ENCODE measurements at regions not wholly inside any gene's neighbourhood (a gene's known extent, or its start where the extent isn't known, plus 50 kb on each side); places are given as distances from the start of the nearest gene placed in this dataset.

- Mint-ChIP-seq H3K4me3 (no peak overlapping the region), H3K27ac (no peak overlapping the region), H3K36me3 (no peaks in the 10 kb centered on the region), H3K4me1 (no peaks in the 10 kb centered on the region), H3K27me3 (peaks cover 0 to 3% (median 0%) of the 10 kb centered on the region in 3 donors), H3K9me3 (no peaks in the 10 kb centered on the region)
- ATAC-seq (ENCODE audit: low read depth in 2 of 2) (no peak), DNase-seq (no peak)
Measured at GRCh38 chr9:31799953-31800609, 584.4 kb upstream of the ACO1 start.

DNA sequence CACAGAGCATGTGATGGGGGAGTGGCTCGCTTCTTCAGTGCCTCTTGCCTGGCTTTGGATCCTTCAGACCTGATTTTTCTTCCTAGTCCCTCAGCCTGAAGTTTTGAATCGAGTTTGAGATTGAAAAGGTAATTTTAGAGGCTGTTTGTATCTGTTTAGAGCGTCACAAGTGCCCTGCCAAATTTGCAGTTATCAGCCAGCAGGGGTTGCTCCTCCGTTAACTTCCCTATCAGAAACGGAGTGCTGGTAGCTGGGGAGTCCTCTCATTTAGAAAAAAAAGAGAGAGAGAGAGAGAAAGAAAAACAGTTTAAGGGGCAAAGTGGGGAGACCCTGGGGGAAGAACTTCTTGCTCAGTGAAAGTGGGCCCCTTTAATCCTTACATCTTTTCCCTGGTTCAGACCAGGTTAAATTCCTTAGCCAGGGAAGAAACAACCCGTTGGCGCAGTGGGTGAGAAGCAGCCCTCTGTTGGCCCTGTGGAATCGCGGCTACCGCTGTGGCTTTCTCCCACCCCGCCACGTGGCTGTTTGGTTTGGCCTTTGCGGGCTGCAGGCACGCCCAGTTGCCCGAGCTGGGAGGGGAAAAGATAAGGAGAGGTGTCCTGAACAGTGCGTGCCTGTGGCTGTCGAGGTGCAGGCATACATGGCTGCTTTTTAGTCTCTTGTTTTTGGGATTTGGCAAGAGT is 576.7 kb upstream of the ACO1 start:
- H3K9me3 Mint-ChIP-seq: peaks cover 0 to 8% (median 1%) of the 10 kb centered on the region in 7 donors
- H3K4me3 Mint-ChIP-seq: no peak overlapping the region

DNA sequence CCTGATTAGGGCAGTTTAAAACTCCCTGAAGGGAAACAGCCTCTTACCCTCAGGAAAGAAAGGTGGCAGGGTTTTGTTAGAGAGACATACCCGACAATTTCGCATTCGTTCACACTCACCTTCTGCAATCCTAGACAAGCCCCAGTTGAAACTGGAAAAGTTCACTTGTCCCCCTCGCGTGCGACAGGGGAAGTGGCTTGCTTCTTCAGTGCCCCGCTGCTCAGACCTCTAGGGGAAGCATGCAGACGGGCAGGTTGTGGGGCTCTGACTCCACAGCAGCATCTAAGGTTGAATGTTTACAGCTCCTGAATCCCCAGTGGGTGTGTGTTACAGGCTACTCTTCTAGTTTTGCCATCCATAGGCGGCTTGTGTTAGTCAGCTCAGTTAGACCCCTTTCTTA is 575.7 kb upstream of the ACO1 start:
- Mint-ChIP-seq H3K27me3 (peaks cover 3 to 14% (median 11%) of the 10 kb centered on the region in 3 donors), H3K36me3 (no peaks in the 10 kb centered on the region), H3K4me3 (no peak overlapping the region), H3K4me1 (no peaks in the 10 kb centered on the region), H3K27ac (no peak overlapping the region), H3K9me3 (peaks cover 0 to 8% (median 1%) of the 10 kb centered on the region in 7 donors)
- ATAC-seq (ENCODE audit: low read depth in 2 of 2): no peak
- DNase-seq: no peak

More for the DNA sequence above, 576.7 kb upstream of the ACO1 start:
- ATAC-seq (ENCODE audit: low read depth in 2 of 2) (no peak), DNase-seq (no peak)
- Mint-ChIP-seq H3K27ac (peak overlapping the region in 1 of 6 donors; percentile 20), H3K27me3 (peaks cover 3 to 14% (median 11%) of the 10 kb centered on the region in 3 donors), H3K4me1 (no peaks in the 10 kb centered on the region), H3K36me3 (no peaks in the 10 kb centered on the region)

DNA sequence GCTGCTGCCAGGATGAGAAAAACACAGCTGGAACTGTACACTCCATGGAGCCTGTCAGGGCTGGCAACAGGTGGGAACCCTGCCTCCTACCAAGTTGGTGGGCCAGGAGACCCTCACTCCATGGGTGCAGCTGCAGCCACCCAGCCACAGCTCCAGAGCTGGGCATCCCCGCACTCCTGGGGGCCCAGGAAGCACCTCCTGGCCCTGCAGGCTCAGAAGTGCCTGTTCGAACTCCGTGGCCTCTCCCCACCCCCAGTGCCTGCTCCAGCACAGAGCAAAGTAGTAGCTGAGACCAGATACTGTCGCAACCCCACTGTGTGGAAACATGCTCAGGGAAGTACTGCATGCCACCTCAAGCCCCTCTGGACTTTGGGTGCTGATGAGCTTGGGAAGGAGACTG is 564.0 kb upstream of the ACO1 start:
- no peaks in the 10 kb centered on the region for H3K9me3 Mint-ChIP-seq
- H3K27me3 Mint-ChIP-seq: no peaks in the 10 kb centered on the region
- DNase-seq (no peak), ATAC-seq (ENCODE audit: low read depth in 2 of 2) (no peak)
- H3K4me3 Mint-ChIP-seq: no peak overlapping the region
- H3K27ac Mint-ChIP-seq: no peak overlapping the region
- H3K4me1 Mint-ChIP-seq: no peaks in the 10 kb centered on the region
- no peaks in the 10 kb centered on the region for H3K36me3 Mint-ChIP-seq

- DNase-seq (no peak), ATAC-seq (ENCODE audit: low read depth in 2 of 2) (no peak)
- Mint-ChIP-seq H3K27ac (no peak overlapping the region), H3K4me1 (no peaks in the 10 kb centered on the region), H3K4me3 (no peak overlapping the region), H3K9me3 (no peaks in the 10 kb centered on the region), H3K36me3 (no peaks in the 10 kb centered on the region), H3K27me3 (no peaks in the 10 kb centered on the region)
Measured at GRCh38 chr9:31821583-31821982, 562.9 kb upstream of the ACO1 start.

DNA sequence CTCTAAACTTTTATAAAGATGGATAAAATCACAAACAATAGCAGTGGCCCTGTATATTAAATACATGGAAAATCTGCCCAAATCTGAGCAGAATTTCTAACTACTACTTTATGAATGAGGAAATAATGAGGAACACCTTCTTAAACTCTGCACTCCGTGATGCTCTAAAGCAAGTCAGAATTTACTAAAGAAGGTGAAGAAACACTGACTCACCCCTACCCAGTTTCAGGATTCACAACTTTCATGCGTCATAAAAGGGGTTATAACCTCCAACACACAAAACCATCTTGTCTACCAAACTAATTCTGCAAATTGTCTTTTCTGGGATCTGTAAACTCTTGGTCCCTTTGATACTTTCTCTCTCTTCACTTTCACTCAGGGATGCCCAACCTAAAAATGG is 561.1 kb upstream of the ACO1 start:
- H3K27me3 Mint-ChIP-seq: no peaks in the 10 kb centered on the region
- H3K4me3 Mint-ChIP-seq: no peak overlapping the region
- no peaks in the 10 kb centered on the region for H3K9me3 Mint-ChIP-seq
- no peaks in the 10 kb centered on the region for H3K36me3 Mint-ChIP-seq
- no peak overlapping the region for H3K27ac Mint-ChIP-seq
- H3K4me1 Mint-ChIP-seq: no peaks in the 10 kb centered on the region
- no peak for ATAC-seq (ENCODE audit: low read depth in 2 of 2)
- DNase-seq: no peak

DNA sequence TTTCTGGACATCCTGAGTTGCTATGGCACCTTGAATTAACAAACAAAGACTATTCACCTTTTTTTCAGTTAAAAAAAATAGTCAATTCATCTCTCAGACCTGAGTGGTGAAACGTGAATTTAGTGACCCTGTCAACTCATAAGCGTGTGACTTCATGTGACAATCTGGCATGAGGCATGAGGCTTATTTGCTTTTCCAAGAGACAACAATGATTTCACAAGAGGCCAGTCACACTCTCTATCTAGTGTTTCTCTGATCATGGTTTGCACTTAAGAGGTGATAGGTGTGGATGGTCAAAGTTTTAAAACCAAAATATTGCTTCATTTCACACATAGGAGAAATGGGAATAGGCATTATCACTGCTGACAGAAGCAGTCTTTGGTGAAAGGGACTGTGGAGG is 559.6 kb upstream of the ACO1 start:
- Mint-ChIP-seq H3K4me1 (no peaks in the 10 kb centered on the region), H3K4me3 (no peak overlapping the region), H3K27ac (no peak overlapping the region), H3K36me3 (no peaks in the 10 kb centered on the region), H3K27me3 (no peaks in the 10 kb centered on the region), H3K9me3 (no peaks in the 10 kb centered on the region)
- ATAC-seq (ENCODE audit: low read depth in 2 of 2) (no peak), DNase-seq (no peak)

GRCh38 chr9:31837211-31837610 is 547.2 kb upstream of the ACO1 start:
- Mint-ChIP-seq H3K4me3 (no peak overlapping the region), H3K9me3 (no peaks in the 10 kb centered on the region), H3K36me3 (no peaks in the 10 kb centered on the region), H3K27me3 (no peaks in the 10 kb centered on the region), H3K4me1 (no peaks in the 10 kb centered on the region), H3K27ac (no peak overlapping the region)
- ATAC-seq (ENCODE audit: low read depth in 2 of 2): no peak
- no peak for DNase-seq

DNA sequence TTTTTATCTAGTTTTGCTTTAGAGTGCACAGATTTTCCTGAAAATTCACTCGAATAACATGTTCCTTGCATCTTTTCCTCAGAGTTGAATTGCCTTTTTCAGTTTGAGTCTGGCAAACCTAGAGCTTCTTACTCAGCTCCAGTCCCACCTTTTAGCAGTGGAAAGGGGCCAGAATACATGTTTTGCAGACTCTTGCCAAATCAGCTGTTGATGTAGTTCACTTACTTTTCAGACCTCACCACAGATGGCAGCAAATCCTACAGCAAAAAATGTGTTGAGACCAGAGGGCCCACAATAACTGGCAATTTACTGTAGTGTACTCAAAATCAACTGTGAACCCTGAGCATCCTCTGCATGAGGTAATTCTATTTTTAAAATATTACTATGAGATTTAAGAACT is 545.2 kb upstream of the ACO1 start:
- Mint-ChIP-seq H3K27me3 (no peaks in the 10 kb centered on the region), H3K4me3 (no peak overlapping the region), H3K9me3 (peaks cover 0 to 1% (median 0%) of the 10 kb centered on the region in 7 donors), H3K4me1 (no peaks in the 10 kb centered on the region), H3K36me3 (no peaks in the 10 kb centered on the region), H3K27ac (no peak overlapping the region)
- ATAC-seq (ENCODE audit: low read depth in 2 of 2) (no peak), DNase-seq (no peak)

GRCh38 chr9:31840702-31841101 is 543.7 kb upstream of the ACO1 start:
- Mint-ChIP-seq H3K36me3 (no peaks in the 10 kb centered on the region), H3K4me3 (no peak overlapping the region), H3K4me1 (no peaks in the 10 kb centered on the region), H3K27me3 (no peaks in the 10 kb centered on the region), H3K27ac (no peak overlapping the region), H3K9me3 (peaks cover 0 to 3% (median 0%) of the 10 kb centered on the region in 7 donors)
- ATAC-seq (ENCODE audit: low read depth in 2 of 2): no peak
- no peak for DNase-seq

DNA sequence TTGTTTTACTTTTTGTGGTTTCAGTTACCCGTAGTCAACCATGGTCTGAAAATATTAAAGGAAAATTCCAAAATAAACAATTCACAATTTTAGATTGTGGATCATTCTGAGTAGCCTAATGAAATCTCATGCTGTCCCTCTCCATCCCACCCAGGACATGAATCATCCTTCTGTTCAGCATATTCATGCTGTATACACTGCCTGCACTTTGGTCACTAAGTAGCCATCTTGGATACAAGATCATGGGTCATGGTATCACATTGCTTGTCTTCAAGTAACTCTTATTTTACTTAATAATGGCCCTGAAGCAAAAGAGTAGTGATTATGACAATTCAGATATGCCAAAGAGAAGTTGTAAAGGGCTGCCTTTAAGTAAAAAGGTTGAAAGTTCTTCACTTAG is 536.5 kb upstream of the ACO1 start:
- no peak for DNase-seq
- no peaks in the 10 kb centered on the region for H3K36me3 Mint-ChIP-seq

DNA sequence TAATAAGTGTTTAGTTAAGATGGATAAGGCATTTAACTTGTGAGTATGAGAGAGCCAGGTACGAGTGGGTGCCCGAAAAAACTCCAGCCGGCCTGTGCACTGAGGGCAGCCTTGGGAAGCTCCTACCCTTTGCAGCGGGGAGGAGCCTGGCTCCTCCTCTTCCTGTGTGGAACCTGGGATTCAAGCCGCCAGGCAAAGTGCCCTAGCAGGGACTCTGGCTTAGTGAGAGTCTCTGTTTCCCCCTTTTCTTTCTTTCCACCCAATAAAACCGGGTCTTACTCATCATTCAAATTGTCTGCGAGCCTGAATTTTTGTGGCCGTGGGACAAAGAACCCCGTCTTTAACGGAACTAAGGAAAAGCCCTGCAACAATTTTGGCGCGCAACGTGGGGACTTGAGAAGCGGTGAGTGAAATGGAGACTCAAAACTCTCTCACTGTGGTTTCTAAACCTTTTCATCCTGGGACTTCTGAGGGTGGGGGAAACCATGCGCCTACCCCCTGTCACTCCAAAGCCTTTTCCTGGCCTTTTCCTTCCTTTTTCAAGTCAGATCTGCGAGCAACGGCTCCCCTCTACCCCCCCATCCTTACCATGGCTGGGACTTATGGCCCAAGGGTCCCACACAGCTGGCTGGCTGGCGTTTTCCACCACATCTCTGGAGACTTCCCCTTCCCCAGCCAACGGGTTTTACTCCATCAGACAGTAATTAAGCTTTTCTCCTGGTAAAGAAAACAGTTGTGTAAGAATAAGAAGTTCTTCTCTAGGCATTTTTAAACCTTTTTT is 535.7 kb upstream of the ACO1 start:
- DNase-seq (no peak), ATAC-seq (ENCODE audit: low read depth in 2 of 2) (no peak)
- H3K9me3 Mint-ChIP-seq: peaks cover 0 to 5% (median 0%) of the 10 kb centered on the region in 7 donors
- H3K36me3 Mint-ChIP-seq: no peaks in the 10 kb centered on the region
- no peaks in the 10 kb centered on the region for H3K4me1 Mint-ChIP-seq
- H3K27ac Mint-ChIP-seq: peak overlapping the region in 1 of 6 donors; percentile 66
- no peak overlapping the region for H3K4me3 Mint-ChIP-seq
- H3K27me3 Mint-ChIP-seq: no peaks in the 10 kb centered on the region

More for the DNA sequence above, 536.5 kb upstream of the ACO1 start:
- H3K4me1 Mint-ChIP-seq: no peaks in the 10 kb centered on the region
- H3K27ac Mint-ChIP-seq: no peak overlapping the region
- H3K9me3 Mint-ChIP-seq: peaks cover 0 to 3% (median 0%) of the 10 kb centered on the region in 7 donors
- H3K27me3 Mint-ChIP-seq: no peaks in the 10 kb centered on the region
- no peak overlapping the region for H3K4me3 Mint-ChIP-seq
- no peak for ATAC-seq (ENCODE audit: low read depth in 2 of 2)

DNA sequence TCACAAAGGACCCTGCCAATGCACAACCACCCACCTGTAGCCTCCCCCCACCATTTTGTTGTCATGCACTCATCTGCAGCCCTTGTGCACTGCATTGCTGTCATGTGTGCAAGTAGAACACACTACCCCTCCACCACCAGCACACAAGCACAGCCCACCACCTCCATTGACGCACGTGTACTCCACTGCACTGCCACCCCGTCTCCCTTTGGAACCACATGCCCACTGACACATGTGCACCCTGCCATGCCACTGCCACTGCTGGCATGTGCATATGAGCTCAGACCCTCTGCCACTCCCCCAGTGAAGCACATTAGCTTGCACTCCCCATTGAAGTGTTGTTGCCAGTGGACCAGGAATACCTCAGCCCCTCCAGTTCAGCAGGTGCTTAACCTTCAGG is 530.3 kb upstream of the ACO1 start:
- H3K36me3 Mint-ChIP-seq: no peaks in the 10 kb centered on the region
- no peak overlapping the region for H3K4me3 Mint-ChIP-seq
- H3K27ac Mint-ChIP-seq: no peak overlapping the region
- DNase-seq (no peak), ATAC-seq (ENCODE audit: low read depth in 2 of 2) (no peak)
- no peaks in the 10 kb centered on the region for H3K27me3 Mint-ChIP-seq
- H3K4me1 Mint-ChIP-seq: no peaks in the 10 kb centered on the region
- peaks cover 0 to 10% (median 4%) of the 10 kb centered on the region in 7 donors for H3K9me3 Mint-ChIP-seq

DNA sequence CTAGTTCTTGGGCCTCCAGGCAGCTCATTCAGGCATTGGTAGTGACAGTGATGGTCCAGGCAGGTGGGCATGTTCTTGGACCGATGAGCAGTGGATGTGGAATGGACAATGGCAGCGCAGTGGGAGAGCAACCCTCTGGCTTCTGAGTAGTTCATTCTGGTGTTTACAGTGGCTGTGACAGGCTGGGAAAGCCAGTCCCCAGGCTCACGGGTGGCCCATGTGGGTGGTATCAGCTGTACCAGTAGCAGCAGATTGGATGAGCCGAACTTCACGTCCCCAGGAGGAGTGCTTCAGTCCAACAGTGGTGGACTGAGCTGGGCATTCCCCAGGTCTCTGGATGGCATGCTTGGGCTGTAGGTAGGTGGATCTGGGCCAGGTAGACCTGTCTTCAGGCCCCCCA is 515.6 kb upstream of the ACO1 start:
- Mint-ChIP-seq H3K36me3 (no peaks in the 10 kb centered on the region), H3K27me3 (no peaks in the 10 kb centered on the region), H3K4me1 (no peaks in the 10 kb centered on the region), H3K27ac (no peak overlapping the region), H3K9me3 (peaks cover 0 to 8% (median 3%) of the 10 kb centered on the region in 7 donors), H3K4me3 (no peak overlapping the region)
- no peak for ATAC-seq (ENCODE audit: low read depth in 2 of 2)
- no peak for DNase-seq

Measured in naive B cell (primary cell).